ENCODE measurements at regions not wholly inside any gene's neighbourhood (a gene's known extent, or its start where the extent isn't known, plus 50 kb on each side); places are given as distances from the start of the nearest gene placed in this dataset.

- no peaks in the 10 kb centered on the region for H3K36me3 Mint-ChIP-seq (ENCODE audit: unreplicated experiment)
- peaks cover 3% of the 10 kb centered on the region for H3K27me3 Mint-ChIP-seq (ENCODE audit: unreplicated experiment)
- peaks cover 3% of the 10 kb centered on the region for H3K4me1 Mint-ChIP-seq (ENCODE audit: low read depth, unreplicated experiment)
- H3K9me3 Mint-ChIP-seq (ENCODE audit: unreplicated experiment) = peaks cover 6% of the 10 kb centered on the region
- TF ChIP-seq CTCF (IDR thresholded peaks at IDR 0.05; ENCODE audit: partially characterized antibody, unreplicated experiment) = no peak
- no peak overlapping the region for H3K4me3 Mint-ChIP-seq (ENCODE audit: unreplicated experiment)
- DNase-seq = peak; percentile 15
- H3K27ac Mint-ChIP-seq (ENCODE audit: unreplicated experiment) = no peak overlapping the region
Measured at GRCh38 chr2:10243926-10244270, 58.8 kb upstream of the HPCAL1 start.

- Mint-ChIP-seq H3K27ac (ENCODE audit: unreplicated experiment) (no peak overlapping the region), H3K27me3 (ENCODE audit: unreplicated experiment) (peaks cover 3% of the 10 kb centered on the region), H3K36me3 (ENCODE audit: unreplicated experiment) (peaks cover 3% of the 10 kb centered on the region), H3K4me1 (ENCODE audit: low read depth, unreplicated experiment) (peaks cover 3% of the 10 kb centered on the region), H3K9me3 (ENCODE audit: unreplicated experiment) (peaks cover 6% of the 10 kb centered on the region), H3K4me3 (ENCODE audit: unreplicated experiment) (no peak overlapping the region)
- no peak for TF ChIP-seq CTCF (IDR thresholded peaks at IDR 0.05; ENCODE audit: partially characterized antibody, unreplicated experiment)
- peak; percentile 8 for DNase-seq
Measured at GRCh38 chr2:10245021-10245420, 57.7 kb upstream of the HPCAL1 start.

GRCh38 chr2:10245661-10246060 is 57.0 kb upstream of the HPCAL1 start:
- peaks cover 3% of the 10 kb centered on the region for H3K4me1 Mint-ChIP-seq (ENCODE audit: low read depth, unreplicated experiment)
- peaks cover 3% of the 10 kb centered on the region for H3K27me3 Mint-ChIP-seq (ENCODE audit: unreplicated experiment)
- TF ChIP-seq CTCF (IDR thresholded peaks at IDR 0.05; ENCODE audit: partially characterized antibody, unreplicated experiment) = no peak
- peaks cover 6% of the 10 kb centered on the region for H3K9me3 Mint-ChIP-seq (ENCODE audit: unreplicated experiment)
- H3K4me3 Mint-ChIP-seq (ENCODE audit: unreplicated experiment) = no peak overlapping the region
- peak; percentile 6 for DNase-seq
- no peak overlapping the region for H3K27ac Mint-ChIP-seq (ENCODE audit: unreplicated experiment)
- peaks cover 9% of the 10 kb centered on the region for H3K36me3 Mint-ChIP-seq (ENCODE audit: unreplicated experiment)

GRCh38 chr2:10246370-10246769 is 56.3 kb upstream of the HPCAL1 start:
- peaks cover 3% of the 10 kb centered on the region for H3K4me1 Mint-ChIP-seq (ENCODE audit: low read depth, unreplicated experiment)
- DNase-seq = peak; percentile 3
- H3K4me3 Mint-ChIP-seq (ENCODE audit: unreplicated experiment) = no peak overlapping the region
- no peak for TF ChIP-seq CTCF (IDR thresholded peaks at IDR 0.05; ENCODE audit: partially characterized antibody, unreplicated experiment)
- H3K27ac Mint-ChIP-seq (ENCODE audit: unreplicated experiment) = no peak overlapping the region
- H3K36me3 Mint-ChIP-seq (ENCODE audit: unreplicated experiment) = peaks cover 14% of the 10 kb centered on the region
- peaks cover 6% of the 10 kb centered on the region for H3K9me3 Mint-ChIP-seq (ENCODE audit: unreplicated experiment)
- peaks cover 3% of the 10 kb centered on the region for H3K27me3 Mint-ChIP-seq (ENCODE audit: unreplicated experiment)

GRCh38 chr2:10246831-10247230 is 55.9 kb upstream of the HPCAL1 start:
- TF ChIP-seq CTCF (IDR thresholded peaks at IDR 0.05; ENCODE audit: partially characterized antibody, unreplicated experiment) = no peak
- Mint-ChIP-seq H3K27ac (ENCODE audit: unreplicated experiment) (no peak overlapping the region), H3K4me1 (ENCODE audit: low read depth, unreplicated experiment) (peaks cover 3% of the 10 kb centered on the region), H3K27me3 (ENCODE audit: unreplicated experiment) (peaks cover 1% of the 10 kb centered on the region), H3K9me3 (ENCODE audit: unreplicated experiment) (peaks cover 2% of the 10 kb centered on the region), H3K4me3 (ENCODE audit: unreplicated experiment) (no peak overlapping the region), H3K36me3 (ENCODE audit: unreplicated experiment) (peaks cover 14% of the 10 kb centered on the region)
- DNase-seq = no peak
